ENCODE measurements at regions not wholly inside any gene's neighbourhood (a gene's known extent, or its start where the extent isn't known, plus 50 kb on each side); places are given as distances from the start of the nearest gene placed in this dataset.

DNA sequence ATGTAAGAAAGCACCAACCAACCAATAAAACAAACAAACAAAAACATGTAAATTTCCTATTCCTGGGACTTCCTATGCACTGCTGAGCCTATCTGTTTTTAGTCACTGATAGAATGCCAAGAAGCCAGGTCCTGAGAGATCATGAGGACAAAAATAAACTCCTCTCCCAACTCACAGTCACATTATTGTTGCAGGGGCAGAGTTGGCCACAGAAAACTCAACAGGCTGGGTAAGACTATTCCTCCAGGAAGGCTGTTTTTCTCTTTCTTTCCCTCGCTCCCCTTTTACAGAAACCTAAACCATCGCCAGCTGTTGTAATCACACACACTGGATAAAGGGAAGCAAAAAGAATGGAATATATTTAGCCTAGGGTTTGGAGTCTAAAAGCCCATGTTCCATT is 55.8 kb upstream of the METAP2 start:
- intact Hi-C loops (cut with DNase I; ENCODE audit: low total_unique reads) = no loop called here
- Histone ChIP-seq H3K36me3 (no peaks in the 10 kb centered on the region), H3K27ac (no peak overlapping the region), H3K27me3 (no peaks in the 10 kb centered on the region), H3K9me3 (no peaks in the 10 kb centered on the region), H3K4me3 (no peak overlapping the region), H3K4me1 (no peaks in the 10 kb centered on the region)
- TF ChIP-seq CTCF (IDR thresholded peaks at IDR 0.05) (no peak), POLR2AphosphoS5 (IDR thresholded peaks at IDR 0.05) (no peak), POLR2A (IDR thresholded peaks at IDR 0.05) (no peak)
- no peak for DNase-seq (ENCODE audit: low spot score in 2 of 2)
